ENCODE measurements at regions not wholly inside any gene's neighbourhood (a gene's known extent, or its start where the extent isn't known, plus 50 kb on each side); places are given as distances from the start of the nearest gene placed in this dataset.

DNA sequence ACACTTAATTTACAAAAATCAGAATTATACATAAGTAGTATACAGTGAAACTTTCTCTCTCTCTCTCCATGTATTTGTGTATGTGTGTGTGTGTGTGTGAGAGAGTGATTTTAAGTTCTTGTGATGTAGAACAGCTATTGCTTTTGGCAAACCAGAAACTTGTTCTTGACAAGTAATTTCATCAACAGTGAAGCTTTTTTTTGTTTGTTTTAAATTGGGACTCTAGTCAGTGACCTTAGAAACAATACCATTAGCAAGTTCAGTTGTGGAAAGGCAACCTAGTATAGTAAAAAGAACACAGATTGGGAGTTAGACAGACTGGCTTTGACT, 319.1 kb downstream of the PTEN start:
- TF ChIP-seq, protein P1, sequence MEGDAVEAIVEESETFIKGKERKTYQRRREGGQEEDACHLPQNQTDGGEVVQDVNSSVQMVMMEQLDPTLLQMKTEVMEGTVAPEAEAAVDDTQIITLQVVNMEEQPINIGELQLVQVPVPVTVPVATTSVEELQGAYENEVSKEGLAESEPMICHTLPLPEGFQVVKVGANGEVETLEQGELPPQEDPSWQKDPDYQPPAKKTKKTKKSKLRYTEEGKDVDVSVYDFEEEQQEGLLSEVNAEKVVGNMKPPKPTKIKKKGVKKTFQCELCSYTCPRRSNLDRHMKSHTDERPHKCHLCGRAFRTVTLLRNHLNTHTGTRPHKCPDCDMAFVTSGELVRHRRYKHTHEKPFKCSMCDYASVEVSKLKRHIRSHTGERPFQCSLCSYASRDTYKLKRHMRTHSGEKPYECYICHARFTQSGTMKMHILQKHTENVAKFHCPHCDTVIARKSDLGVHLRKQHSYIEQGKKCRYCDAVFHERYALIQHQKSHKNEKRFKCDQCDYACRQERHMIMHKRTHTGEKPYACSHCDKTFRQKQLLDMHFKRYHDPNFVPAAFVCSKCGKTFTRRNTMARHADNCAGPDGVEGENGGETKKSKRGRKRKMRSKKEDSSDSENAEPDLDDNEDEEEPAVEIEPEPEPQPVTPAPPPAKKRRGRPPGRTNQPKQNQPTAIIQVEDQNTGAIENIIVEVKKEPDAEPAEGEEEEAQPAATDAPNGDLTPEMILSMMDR (IDR thresholded peaks at IDR 0.05) = no peak
- no peak for TF ChIP-seq EZH2 (IDR thresholded peaks at IDR 0.05)

Measured in neural progenitor cell (in vitro differentiated cells).